Ammon's horn (tissue), 1 donor: ENCODE measurements at regions not wholly inside any gene's neighbourhood (a gene's known extent, or its start where the extent isn't known, plus 50 kb on each side); places are given as distances from the start of the nearest gene placed in this dataset.

Experiments used
- DNase-seq: peaks from one replicate; pipeline ENCODE4 v3.0.0-alpha.2; 2016; ENCODE audit warnings: low spot score

DNA sequence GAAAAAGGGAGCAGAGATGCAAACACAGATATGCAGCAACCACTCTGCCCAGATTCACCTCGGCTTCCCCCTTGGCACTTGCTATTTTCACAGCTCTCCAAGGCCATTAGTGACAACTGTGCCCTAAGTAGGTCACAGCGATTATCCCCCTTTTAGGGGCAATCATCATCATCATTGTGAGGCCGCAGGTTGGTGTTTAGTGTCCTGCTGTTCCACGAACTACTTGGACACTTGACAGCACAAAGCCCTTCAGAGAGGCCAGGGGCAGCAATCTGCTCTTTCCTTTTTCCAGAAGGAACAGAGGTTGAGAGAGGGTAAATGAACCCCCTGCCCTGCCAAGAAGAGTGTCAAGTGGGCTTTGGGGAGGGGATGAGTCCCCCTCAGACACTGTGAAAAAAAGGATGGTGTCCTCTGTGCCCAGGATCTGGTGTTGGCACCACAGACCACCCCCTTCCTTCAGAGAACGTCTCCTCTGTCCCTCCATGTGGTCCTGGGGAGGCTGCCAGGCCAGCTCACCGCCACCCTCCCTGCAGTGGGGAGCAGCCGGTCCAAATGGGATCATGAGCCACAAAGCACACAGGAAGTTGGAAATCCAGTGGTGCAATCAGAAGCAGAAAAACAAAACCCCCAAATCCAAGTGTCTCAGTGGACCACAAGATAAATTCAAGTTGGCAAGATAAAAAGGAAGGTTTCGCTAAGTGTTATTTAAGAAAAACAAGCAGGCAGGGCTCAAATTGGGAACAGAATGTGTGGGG lies 78.4 kb upstream of the MED9 start:
- no peak for DNase-seq

DNA sequence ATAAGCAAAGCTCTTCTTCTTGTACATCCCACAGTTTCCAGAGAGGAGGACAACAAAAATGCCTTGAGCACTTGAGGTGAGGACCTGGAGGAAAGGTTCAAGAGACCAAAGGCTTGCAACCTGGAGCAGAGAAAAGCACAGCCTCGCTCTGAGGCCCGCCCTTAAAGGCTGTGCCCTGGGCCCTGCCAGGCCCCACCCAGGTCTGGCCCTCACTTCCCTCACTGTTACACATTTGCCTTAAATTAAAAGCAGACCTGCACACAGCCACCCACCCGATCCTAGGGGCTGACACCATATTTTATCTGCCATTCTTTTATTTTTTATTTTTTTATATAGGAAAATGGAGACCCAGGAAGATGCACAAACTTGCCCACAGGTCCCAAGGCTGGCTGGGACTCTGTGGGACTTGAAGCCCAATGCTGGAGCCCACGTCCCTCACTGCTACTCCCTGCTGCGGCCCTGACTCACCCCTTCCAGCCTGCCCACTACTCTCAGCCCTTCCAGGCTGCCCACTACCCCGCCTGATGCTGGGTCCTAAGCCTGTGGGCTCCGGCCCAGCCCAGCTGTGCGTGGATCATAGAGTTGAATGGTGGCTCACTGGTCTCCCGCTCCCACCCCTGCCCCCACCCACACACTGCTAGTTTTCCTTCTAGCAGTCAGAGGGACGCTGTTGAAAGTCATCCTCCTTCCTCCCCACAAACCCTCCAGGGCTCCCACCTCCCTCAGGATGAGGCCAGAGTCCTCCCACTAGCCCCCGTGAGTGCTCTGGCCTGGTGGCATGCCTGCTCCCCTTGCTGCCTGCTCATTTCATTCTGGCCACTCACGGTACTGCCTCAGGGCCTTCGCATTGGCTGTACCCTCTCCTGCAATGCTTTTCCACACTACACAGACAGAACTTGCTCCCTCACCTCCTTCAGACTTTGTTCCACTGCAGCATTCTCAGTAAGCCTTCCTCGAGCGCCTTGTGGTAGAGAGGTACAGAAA lies 77.6 kb upstream of the MED9 start:
- no peak for DNase-seq

DNA sequence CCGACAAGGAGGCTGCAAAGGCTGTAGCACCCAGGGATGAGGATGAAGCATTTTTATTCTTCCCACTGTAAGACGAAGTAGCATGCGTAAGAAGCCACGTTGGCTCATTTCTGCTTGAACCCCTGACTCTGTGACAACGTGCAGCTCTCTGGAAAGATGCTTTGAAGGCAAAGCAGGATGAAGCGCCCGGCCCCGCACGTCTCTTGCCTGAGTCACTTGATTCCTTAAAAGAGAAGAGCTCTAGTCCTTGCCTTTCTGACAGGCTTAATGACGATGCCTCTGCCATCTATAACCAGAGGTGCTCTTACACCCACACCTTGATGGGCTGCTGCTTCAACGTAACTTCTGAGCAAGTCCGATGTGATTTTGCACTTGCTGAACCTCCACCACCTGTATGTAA lies 76.7 kb upstream of the MED9 start:
- DNase-seq = no peak

DNA sequence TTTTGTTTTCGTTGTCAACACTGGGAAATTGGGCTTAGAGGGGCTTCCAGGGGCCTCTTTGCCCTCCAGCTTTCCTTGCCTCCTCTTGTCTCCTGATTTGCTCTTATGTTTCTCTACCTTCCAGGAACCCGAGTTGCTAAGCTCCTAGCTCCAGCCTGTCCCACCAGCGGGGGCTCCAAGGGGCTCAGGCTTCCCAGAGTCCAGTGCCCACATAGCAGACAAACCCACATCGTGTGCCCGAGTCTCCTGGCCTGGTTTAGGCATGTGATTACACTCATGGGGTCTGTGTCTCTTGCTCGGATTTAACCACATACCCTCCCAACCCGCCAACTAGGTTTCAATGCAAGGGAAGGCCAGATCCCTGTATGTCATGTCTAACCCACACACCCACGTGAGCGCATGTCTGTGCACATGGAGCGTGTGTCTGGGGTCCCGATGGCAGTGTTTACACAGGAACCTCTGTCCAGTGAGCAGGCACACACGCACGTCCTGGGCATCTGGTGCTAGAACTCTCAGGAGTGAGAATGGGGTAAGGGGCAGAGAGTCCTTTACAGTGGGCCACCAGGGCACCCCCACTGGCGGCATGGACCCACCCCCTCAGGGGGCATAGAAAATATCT lies 76.1 kb upstream of the MED9 start:
- DNase-seq = no peak

DNA sequence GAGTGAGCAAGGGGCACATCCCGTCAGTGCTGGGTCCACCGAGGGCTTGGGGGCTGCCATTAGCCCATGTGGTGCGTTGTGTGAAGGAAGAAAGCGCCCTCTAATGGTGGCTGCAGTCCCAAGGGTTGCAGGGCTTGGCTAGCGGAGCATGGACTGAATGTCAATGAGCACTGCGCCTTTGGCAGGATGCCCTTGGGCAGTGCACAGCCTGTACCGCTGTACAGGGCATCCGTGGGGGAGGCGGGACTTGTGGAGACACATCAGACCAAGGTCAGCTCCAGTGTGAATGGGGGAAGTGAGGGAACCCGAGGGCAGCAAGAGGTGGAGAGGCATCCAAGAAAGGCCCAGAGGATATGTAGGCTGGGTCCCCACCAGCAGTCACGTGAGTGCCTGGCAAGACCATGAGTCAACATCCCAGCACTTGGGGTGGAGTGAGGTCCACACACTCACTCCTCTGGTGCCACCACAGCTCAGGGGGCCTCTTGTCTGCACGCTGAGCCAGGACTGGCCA lies 75.5 kb upstream of the MED9 start:
- DNase-seq = peak; percentile 34

DNA sequence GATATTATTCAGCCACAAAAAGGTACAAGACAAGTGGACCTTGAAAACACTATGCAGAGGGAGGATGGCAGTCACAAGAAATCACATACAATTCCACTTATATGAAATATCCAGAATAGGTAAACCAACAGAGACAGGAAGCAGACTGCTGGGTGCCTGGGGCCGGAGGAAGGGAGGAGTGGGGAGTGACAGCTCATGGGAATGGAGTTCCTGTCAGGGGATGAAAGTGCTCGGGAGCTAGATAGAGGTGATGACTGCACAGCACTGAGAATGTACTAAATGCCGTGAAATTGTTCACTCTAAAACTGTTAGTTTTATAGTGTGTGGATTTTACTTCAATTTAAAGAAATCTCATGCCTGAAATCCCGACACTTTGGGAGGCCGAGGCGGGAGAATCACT lies 74.2 kb upstream of the MED9 start:
- DNase-seq = no peak

DNA sequence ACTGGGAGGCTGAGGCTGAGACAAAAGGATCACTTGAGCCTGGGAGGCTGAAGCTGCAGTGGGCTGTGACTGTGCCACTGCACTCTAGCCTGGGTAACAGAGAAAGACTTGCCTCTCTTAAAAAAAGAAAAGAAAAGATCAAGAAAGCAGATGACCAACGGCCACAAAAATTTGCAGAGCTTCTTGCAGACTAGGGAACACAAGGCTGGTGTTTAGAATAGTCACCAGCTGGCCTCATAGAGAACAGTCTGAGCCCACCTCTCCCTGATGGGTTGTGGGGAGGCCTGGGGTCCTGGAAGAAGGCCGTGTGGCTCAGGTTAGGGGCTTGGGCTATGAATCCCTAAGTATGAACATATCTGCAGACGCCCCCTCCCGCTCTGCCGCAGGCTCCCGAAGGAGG lies 73.7 kb upstream of the MED9 start:
- no peak for DNase-seq

DNA sequence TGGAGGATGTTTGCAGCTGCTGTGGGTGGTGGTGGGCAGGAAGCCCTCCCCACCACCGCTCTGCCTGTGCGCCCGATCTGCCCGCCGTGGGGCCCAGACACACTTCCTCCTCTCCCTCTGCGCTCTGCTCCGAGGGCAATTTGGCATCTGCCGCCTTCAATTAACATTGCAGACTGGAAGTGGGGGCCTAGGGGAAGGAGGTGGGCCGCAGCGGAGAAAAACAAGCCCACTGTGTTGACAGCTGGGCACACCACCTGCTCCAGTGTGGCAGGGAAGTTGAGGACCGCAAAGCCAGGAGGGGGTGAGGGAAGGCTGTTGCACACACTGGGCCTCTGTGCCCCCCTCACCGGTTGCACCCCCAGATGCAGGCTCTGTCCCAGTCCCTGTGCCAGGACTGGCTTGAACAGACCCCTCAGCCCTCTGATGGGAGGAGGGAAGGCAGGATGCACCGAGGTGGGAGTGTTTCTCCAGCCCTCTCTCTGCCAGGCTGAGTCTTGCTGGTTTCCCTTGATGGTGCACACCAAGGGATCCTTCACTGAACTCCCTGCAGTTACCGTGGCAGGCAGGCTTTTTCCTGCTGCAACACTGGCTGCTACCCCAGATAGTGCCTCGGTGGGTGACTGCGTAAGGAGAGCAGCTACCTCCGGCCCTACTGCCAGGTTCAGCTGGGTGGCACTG lies 72.8 kb upstream of the MED9 start:
- DNase-seq = peak; percentile 55

DNA sequence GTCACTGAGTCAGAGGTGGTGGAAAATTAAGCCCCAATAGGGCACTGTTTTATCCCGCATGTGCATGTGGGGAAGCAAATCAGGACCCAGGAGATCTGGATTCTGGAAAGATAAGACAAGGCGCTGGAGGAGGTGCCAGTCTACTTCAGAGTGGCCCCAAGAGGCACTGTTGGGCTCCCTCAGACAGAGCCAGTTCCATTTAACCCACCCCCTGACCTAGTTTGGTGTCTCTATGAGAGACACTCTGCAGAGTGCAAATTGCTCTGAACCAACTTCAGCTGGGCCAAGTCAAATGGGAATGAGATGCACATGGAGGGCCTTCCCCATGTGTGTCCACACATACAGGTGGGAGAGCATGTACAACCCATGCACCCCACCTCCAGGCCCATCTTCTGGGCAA lies 71.1 kb upstream of the MED9 start:
- DNase-seq = no peak

DNA sequence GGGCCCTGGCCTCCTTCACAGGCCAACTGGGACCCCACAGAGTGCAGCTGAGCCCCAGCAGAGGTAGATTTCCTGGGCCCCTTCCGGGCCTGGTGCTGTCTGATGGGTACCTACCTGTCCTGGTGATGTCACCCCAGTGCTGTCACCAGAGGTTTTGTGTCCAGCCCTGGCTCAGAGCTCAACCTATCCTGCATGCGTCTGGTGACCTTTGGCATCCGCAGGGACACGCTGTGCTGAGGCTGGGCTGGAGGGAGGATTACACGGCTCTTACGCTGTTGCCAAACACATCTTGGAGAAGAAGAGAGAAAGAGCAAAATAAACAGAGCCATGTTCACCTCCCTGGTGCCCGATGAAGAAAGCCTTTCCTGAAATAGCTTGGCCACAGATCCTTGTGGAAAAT lies 70.6 kb upstream of the MED9 start:
- DNase-seq = no peak

DNA sequence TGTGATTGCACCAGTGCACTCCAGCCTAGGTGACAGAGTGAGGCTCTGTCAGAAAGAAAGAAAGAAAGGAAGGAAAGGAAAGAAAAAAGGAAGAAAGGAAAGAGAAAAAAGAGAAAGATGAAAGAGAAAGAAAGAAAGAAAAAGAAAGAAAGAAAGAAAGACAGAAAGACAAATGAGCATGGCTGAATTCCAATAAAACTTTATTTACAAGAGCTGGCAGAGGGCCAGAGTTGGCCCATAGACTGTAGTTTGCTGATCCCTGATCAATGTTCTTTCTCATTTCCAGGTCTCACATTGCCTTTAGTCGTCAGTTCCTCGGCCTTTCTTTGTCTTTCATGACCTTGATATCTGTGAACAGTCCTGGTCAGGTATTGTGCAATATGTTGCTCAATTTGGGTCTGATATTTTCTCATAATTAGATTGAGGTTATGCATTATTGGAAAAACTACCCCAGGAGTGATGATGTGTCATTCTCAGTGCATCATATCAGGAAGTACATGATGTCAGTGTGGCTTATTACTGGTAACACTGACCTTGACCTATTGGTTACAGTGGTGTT lies 68.5 kb upstream of the MED9 start:
- DNase-seq = no peak

DNA sequence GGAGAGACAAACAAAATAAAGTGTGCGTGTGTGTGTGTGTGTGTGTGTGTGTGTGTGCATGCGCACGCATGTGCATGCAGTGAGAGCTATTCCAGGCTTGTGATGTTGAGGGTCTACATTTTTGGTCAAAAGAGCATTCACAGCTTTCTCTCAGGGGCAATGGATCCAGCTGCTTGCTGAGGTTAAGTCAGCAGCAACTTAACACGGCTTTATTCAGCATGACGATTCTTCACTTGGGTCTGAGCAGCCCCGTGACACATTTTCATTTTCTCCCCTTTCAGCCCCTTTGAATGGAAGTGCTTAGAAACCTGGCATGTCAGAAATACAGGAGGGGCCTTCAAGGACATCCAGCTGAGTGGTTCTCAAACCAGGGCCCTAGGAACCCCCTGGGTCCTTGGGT lies 66.4 kb upstream of the MED9 start:
- no peak for DNase-seq

DNA sequence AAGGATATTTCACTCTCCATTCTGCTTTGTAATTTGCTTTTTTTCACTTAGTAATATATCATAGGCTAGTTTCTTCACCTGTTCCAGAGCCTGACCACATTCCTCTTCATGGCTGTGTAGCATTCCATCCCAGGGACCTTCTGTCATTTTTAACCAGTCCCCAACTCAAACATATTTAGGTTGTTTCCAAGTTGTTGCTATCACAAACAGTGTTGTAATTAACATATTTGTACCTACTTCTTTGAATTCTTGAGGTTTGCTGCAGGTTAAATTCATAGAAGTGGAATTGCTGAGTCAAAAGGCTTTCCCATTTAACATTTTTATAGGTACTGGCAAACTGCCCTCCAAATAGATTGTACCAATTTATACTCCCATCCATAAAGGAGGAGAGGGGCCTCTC lies 65.1 kb upstream of the MED9 start:
- DNase-seq = no peak

DNA sequence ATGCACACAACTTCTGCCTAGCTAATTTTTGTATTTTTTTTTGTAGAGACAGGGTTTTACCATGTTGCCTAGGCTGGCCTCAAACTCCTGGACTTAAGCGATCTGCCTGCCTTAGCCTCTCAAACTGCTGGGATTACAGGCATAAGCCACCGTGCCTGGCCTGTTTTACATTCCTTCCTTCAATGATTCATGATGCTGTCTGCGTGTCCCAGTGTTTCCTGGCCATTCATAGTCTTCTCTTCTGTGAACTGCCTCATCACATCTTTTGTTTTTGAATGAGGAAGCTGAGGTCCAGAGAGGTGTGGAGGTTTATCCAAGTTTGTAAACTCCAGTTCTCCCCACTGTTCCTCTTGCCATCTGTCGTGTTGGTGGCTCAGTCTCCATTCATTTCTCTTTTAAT lies 64.5 kb upstream of the MED9 start:
- no peak for DNase-seq

DNA sequence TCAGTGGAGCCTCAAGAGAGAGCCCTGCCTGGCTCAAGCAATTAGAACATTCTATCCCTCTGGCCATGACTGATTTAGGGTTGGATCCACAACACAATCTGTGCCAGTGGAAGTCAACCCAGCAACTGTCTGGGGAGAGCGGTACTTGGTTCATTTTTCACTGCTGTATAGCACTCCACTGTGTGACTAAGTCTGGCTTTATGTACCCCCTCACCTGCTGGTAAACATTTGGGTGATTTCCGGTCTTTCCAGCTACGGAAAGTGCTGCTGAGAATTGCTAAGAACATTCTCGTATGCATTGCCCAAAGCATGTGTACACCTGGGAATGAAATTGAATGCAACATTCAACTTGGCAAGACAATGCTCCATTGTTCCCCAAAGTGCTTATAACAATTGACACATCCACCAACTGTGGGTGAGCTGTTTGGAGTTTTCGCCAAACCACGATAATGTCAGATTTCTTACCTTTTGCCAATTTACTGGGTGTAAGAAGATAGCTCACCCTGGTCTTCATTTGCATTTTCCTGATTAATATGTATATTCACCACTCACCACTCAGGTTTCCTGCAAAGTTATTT lies 63.5 kb upstream of the MED9 start:
- DNase-seq = no peak

DNA sequence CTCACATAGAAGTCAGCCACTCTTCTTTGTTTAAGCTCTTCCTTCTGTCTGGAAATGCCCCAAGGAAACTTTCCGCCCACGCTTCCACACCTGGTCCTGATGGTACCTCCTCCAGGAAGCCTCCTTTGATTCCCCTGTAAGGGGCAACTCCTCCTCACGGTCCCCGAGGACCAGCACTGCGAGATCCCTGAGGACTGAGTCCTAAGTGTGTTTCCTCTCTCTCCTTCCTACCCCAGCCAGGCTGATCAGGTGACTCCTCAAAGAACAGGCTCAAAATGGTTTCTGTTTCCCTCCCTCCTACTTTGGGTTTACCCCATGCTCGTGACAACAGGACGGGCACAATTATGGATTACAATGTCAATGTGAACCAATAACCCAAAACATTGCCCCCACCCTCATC lies 63.0 kb upstream of the MED9 start:
- no peak for DNase-seq

DNA sequence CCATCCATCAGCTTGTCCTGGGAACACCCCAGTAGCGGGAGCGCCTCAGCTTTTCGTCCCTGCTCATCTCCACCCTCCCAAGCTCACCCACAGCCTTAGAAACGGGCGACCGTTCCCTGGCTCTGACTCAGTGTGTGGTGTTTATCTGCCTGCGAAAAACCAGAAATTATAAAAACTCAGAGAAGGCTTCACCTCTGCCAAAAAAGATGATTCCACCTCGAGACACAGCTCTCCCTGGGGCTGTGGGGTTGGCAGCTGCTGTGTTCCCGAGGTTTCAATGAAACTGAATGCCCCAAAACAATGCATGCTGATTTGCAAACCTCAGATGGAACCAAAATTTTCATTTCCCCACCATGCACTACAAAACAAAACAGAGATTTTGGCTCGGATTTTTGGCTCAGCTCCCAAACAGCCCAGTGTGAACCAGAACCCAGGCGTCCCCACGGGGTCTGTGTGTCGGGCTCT lies 62.4 kb upstream of the MED9 start:
- DNase-seq = peak; percentile 77

DNA sequence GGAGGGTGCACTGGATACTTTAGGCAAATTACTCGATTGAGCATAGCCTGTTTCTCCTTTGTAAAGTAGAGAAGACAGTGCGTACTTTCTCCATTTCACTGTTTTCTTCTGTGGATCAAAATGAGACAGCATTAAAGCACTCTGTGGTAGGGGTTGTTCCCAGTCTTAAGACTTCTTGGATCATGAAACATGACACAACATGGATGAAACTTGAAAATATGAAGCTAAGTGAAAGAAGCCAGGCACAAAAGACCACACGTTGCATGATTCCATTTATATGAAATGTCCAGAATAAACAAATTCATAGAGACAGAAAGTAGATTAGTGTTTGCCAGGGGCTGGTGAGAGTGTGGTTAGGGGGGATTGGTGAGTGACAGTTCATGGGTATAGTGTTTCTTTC lies 61.8 kb upstream of the MED9 start:
- DNase-seq = no peak

DNA sequence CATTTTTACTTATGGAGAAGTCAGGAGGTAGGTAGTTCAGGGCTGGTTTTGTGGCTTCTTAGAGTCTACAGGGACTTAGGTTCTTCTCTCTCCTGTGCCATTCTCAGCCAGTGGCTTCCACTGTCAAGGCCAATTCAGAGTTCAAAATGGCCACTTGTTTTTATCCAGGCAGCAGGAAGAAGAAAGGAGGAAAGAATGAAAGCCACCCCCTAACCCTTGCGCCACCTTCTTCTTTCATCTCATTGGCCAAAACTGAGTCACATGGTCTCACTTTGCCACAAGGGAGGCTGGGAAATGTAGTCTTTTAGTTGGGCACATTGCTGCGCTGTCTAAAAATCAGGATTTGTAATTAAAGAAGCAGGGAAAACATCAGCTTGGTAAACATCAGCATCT lies 60.8 kb upstream of the MED9 start:
- peak; percentile 73 for DNase-seq

DNA sequence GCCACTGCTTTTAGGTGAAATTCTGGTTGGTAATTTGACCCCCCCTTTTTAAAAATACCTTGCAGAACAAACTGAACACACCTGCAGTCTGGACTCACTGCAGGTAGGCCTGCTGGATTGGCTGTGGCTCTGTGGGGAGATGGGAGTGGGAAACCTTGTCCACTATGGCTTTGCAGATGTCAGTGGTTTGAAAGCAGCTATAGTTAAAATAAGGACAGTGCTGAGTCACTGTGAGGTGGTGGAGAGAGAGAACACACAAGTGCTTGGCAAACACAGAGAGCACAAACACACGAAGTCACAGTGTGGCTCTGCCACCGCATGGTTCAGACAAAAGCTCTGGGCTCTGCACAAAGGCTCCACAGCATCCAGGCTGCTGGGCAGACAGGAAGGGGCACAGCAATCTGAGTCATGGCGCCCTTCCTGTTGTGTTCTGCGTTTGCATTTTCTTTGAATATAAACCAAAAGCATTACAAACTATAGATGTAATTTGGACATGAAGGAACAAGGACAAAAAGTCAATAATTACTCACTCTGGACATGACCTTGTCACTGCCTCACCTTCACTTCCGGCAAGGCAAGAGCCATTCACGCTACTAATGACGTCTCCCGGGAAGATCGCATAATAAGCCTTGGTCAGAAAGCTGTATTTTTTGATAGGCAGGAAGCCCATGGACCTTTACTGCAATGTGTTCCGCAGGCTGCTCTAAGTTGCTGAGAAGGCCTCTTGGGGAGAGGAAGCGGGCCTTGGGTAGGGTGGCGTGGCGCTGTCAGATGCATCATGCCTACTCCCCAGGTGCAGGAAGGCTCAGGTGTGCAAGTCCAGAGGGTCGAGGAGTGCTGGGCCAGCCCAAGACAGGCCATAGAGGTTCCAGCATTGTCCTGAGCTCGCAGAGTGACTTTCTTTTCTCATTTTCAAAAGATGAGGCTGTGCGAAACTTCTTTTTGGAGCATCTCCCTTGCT lies 60.1 kb upstream of the MED9 start:
- peak; percentile 82 for DNase-seq
